NCI-H2171 treated with DMSO at 0.1 percent for 48 hours (cell line): ENCODE measurements at regions not wholly inside any gene's neighbourhood (a gene's known extent, or its start where the extent isn't known, plus 50 kb on each side); places are given as distances from the start of the nearest gene placed in this dataset.

Experiments
- DNase-seq: peaks from one replicate; lab custom pipeline; 2025; lab: John Stamatoyannopoulos, UW

DNA sequence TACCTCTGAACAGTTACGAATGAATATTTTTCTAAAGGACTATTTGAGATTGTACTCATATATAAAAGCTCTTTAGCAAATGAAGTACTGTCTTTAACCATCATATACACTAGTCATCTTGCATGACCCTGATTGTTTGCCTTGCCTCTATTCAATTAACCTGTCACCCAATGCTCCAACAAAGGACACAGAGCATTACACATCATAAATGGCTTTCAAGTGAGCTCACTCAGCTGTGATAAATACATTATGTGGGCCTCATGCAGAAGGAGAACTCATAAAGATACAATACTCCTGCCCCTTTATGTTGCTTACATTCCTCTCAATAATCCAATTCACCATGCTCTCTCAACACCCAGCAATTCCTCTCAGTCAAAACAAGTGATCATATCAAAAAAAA lies 993.0 kb upstream of the PRMT6 start:
- DNase-seq, result peak; percentile 51

GRCh38 chr1:106072909-106073600 lies 983.4 kb upstream of the PRMT6 start:
- DNase-seq, result no peak

- no peak for DNase-seq
Measured at GRCh38 chr1:106080608-106081325, 975.7 kb upstream of the PRMT6 start.

GRCh38 chr1:106111044-106111443 lies 945.4 kb upstream of the PRMT6 start:
- DNase-seq, result no peak

GRCh38 chr1:106113851-106114250 lies 942.6 kb upstream of the PRMT6 start:
- no peak for DNase-seq

DNA sequence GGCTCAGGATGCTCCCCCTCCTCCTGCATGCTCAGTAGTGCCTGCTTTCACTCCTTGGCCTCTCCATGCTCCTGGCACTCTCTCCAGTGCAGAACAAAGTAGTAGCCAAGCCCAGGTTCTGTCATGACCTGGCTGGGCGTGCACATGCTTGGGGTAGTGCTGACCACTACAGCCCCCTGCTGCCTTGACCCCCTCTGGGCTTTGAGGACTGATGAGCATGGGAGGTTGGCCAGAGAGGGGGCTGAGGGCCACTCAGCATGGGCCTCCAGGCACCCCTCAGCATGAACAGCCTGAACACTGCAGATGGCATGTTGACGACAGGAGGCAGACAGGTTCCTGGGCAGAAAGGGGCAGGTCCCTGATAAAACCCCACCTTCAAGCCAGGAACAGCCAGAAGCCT lies 935.7 kb upstream of the PRMT6 start:
- DNase-seq, result no peak

GRCh38 chr1:106121728-106122127 lies 934.7 kb upstream of the PRMT6 start:
- DNase-seq, result no peak

DNA sequence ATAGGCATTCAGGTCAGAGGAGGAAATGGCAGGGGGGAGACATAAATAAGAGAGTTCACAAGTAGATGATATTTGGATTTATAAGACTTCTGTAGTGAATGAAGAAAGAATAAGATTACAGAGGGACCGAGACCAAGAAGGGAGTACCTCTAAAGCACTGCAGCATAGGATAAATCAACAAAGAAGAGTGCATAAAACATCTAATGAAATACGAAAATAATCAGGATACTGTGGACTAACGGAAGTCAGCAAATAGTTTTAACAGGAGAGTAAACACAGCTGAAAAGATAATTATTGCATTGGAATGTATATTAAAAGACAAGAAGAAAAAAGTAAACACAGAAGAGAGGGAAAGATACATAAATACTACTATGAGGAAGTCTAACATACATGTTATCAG lies 921.9 kb upstream of the PRMT6 start:
- DNase-seq, result no peak

- DNase-seq, result no peak
Measured at GRCh38 chr1:106173101-106173500, 883.4 kb upstream of the PRMT6 start.

- DNase-seq, result peak; percentile 73
Measured at GRCh38 chr1:106178791-106179190, 877.7 kb upstream of the PRMT6 start.

- peak; percentile 53 for DNase-seq
Measured at GRCh38 chr1:106181866-106182265, 874.6 kb upstream of the PRMT6 start.

DNA sequence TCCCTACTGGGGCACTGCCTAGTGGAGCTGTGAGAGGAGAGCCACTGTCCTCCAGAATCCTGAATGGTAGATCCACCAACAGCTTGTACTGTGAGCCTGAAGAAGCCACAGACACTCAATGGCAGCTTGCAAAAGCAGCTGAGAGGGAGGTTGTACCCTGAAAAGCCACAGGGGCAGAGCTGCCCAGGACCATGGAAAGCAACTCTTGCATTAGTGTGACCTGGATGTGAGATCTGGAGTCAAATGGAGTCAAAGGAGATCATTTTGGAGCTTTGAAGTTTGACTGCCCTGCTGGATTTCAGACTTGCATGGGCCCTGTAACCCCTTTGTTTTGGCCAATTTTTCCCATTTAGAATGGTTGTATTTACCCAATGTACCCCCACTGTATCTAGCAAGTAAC lies 871.4 kb upstream of the PRMT6 start:
- DNase-seq, result no peak

GRCh38 chr1:106189780-106190179 lies 866.7 kb upstream of the PRMT6 start:
- DNase-seq, result no peak

DNA sequence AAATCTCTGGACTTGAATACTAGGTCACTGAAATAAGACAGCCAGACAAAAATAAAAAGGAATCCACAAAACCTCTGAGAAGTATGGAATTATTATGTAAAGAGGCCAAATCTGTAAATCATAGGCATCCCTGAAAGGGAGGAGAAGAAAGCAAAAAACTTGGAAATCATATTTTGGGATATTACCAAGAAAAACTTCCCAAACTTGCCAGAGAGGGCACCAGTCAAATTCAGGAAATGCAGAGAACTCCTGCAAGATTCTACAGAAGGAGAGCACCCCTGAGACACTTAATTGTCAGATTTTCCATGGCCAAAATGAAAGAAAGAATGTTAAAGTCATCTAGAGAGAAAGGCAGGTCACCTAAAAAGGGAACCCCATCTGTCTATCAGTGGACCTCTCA lies 862.3 kb upstream of the PRMT6 start:
- DNase-seq, result no peak

- no peak for DNase-seq
Measured at GRCh38 chr1:106200711-106201110, 855.8 kb upstream of the PRMT6 start.

GRCh38 chr1:106207185-106207584 lies 849.3 kb upstream of the PRMT6 start:
- DNase-seq, result no peak

DNA sequence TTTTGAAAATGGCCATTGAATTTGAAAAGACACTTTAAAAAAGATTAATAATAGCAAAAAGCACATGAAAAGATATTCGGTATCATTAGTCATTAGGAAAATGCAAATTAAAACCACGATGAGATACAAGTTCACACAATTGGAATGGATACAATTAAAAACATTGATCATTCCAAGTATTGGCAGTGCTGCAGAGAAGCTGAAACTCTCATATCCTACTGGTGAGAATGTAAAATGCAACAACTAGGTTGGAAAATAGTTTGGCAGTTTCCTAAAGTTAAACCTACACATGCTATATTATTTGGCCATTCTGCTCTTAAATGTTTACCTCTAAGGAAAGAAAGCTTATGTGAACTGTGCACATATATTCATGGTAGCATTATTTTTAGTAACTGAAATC lies 838.7 kb upstream of the PRMT6 start:
- DNase-seq, result no peak

- DNase-seq, result no peak
Measured at GRCh38 chr1:106222403-106222802, 834.1 kb upstream of the PRMT6 start.

GRCh38 chr1:106223213-106223612 lies 833.3 kb upstream of the PRMT6 start:
- DNase-seq, result no peak

GRCh38 chr1:106224426-106224825 lies 832.0 kb upstream of the PRMT6 start:
- DNase-seq, result no peak

- no peak for DNase-seq
Measured at GRCh38 chr1:106225403-106225802, 831.1 kb upstream of the PRMT6 start.

DNA sequence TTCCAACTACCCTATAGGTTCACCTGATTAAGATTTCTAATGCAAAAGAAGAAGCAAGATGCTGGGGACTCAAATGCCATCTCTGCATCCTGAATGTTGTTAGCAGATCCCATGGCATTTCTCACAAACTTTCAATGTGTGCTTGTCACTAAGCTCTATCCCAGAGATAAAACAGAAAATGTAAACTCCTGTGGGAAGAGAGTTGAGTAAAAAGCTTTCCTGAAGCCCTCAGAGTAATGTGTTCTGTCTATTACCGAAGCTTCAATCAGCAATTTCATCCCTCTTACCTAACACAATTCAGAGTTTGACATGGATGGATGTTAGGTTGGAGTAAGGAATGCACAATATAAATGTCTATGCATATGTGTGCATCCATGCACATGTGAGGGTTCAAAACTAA lies 829.9 kb upstream of the PRMT6 start:
- no peak for DNase-seq

- DNase-seq, result no peak
Measured at GRCh38 chr1:106232128-106232527, 824.3 kb upstream of the PRMT6 start.

GRCh38 chr1:106233511-106233910 lies 823.0 kb upstream of the PRMT6 start:
- no peak for DNase-seq
